HG03565 (cell line): ENCODE measurements at regions not wholly inside any gene's neighbourhood (a gene's known extent, or its start where the extent isn't known, plus 50 kb on each side); places are given as distances from the start of the nearest gene placed in this dataset.
"Not testable (repeated sequence)": the region's sequence is repeated elsewhere in the genome, so short reads cannot be mapped to it uniquely, and the experiment has no call there.

ENCODE experiments used
- ATAC-seq: cut with Tn5 transposase; IDR thresholded peaks from one replicate; pipeline ENCODE4 v1.9.1; 2021; ENCODE audit warnings: mild to moderate bottlenecking, moderate library complexity; ENCODE audit not compliant: unreplicated experiment

DNA sequence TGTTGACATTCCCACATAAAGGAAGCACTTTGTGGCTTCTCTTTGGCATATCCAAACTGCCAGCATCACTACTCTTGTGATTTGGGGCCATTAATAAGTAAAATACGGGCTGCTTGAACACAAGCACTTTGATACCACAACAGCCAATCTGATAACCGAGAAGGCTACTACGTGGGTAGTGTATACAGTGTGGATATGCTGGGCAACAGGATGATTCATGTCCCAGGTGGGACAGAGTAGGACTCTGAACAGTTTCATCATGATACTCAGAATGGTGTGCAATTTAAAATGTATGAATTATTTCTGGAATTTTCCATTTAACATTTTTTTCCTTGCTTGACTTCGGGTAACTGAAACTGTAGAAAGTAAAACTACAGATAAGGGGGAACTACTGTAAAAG is 225.0 kb upstream of the DDHD1 start:
- ATAC-seq = no peak

DNA sequence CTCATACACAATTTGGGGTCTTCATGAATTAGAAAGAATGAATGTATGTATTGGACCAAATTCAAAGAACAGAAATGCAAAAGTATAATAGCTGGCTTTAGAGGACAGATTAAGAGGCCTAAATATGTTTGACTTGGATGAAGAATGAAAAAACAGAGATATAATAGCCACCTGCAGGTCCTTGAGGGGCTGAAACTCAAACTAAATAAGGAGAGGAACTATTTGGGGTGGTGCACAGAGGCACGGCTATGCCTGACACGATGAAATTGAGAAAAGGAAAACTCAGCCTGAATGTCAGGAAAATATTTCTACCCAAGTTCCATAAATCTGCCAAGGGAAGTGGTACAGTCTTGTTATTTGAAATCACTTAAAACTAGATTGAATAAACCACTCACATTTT is 222.9 kb upstream of the DDHD1 start:
- ATAC-seq = no peak

DNA sequence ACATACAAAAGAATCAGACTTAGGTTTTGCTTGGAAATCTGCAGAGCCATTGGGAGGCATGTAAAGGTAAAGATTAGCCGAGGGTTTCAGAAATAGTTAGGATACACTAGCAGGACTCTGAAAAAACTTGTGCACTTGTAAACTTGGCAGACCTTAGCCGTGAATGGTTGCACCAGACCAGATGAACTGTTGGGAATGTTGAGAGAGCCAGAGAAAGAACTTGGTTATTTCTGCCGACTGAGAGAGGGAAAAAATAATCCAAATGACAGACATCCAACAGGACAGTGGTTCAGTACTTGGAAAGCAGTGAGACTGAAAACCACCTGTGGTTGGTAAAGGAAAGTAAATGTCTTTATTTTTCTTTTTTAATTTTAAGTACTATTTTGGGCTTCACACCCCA is 222.5 kb upstream of the DDHD1 start:
- no peak for ATAC-seq

DNA sequence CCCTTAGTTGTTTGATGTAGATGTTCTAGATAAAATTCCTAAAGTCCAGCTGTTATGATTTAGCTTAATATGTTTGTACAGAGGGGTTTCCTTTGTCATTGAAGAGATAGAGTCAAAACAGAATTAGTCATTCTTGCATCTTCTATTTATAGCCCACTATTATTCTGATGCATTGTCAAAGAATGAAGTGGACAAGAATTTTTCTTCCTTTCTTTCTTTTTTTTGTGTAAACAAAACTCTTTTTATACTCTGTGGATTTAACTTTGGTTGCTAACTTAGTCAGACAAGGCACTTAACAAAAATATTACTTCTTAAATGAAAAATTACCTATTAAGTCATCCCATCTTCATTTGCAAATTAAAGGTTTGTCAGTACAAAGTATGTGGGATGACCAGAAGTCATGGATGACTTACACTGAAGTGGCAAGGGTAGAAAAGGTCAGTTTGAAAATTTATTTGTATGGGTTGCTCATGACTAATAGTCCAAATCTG is 215.6 kb upstream of the DDHD1 start:
- no peak for ATAC-seq

DNA sequence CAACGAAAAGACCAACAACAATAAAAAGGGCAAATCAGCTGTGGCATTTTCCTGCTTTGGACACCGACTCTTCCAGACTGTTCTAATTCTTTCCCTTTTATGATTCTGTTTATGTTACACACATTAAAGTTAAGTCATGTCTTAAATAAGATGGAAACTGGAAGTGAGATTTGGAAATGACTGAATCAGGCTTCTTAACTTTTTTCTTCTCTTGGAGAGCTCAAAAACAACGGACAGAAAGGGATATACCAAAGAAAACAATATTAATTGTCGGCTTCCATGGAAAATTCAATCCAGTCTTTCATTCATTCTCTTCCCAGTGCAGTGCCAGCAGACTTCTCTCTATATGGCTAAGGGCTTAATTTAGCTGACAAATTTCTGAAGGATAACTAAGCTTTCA is 214.9 kb upstream of the DDHD1 start:
- ATAC-seq = no peak

DNA sequence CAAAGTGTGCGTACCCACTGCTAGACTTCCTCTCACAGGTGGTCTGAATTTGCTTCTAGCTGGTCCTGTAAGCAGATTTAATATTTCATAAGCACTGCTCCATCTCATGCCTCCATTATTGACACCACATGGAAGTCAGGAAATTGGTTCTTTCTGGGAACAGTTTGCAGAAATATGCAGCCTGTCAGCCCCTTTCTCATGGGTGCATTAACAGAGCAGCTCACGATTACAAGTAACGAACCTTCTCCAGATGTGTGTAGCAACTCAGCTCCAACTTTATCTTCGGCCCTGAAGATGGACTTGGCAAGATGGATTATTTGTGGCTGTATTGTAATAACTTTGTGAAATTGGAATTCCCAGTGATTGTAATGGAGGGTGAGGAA is 214.5 kb upstream of the DDHD1 start:
- ATAC-seq = no peak

DNA sequence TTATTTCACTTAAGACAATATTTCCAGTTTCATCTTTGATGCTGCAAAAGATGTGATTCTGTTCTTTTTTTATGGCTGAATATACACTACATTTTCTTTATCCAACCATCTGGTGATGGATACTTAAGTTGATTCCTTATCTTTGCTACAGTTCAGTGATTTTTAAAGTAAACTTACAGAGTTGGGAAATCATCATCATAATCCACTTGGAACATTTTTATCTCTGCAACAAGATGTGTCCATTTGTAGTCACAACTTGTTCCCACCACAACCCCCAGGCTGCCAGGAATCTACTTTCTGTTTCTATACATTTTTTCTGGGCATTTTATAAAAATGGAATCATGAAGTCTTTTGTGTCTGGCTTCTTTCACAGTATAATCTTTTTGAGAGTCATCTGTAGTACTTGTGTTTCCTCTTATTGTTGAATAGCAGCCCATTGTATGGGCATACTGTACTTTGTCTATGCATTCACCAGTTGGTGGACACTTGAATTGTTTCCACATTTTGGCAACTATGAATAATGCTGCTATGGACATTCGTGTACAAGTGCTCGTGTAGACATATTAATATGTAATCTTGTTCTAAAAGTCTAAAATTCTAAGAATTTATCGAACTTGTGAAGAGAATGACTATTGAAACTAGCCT is 212.5 kb upstream of the DDHD1 start:
- ATAC-seq = no peak

DNA sequence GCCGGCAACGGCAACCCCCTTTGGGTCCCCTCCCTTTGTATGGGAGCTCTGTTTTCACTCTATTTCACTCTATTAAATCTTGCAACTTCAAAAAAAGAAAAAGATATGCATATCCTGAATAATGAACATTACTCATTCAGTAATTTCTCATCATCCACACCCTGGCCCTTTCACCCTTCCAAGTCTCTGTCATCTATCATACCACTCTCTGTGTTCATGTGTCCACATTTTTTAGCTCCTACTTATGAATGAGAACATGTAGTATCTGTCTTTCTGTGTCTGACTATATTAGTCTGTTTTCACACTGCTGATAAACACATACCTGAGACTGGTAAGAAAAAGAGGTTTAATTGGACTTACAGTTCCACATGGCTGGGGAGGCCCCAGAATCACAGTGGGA is 209.8 kb upstream of the DDHD1 start:
- ATAC-seq = not testable (repeated sequence)

DNA sequence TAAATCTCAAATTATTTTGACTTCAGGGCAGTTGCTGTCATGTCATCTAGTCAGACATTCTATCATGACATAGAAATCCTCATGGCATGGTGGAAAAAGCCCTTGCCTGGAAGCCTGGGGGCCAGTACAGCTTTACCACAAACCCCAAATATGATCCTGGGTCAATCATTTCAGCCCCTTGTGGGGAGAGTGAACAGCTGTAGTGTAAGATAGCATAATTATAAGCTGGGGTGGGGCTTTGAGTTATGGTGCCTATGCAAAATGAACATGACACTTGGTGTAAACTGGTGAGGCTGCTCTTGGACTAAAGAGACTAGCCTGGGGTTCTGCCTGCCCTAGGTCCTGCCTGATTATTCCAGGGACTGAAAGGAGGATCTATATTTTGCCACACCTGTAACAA is 207.7 kb upstream of the DDHD1 start:
- ATAC-seq = no peak

DNA sequence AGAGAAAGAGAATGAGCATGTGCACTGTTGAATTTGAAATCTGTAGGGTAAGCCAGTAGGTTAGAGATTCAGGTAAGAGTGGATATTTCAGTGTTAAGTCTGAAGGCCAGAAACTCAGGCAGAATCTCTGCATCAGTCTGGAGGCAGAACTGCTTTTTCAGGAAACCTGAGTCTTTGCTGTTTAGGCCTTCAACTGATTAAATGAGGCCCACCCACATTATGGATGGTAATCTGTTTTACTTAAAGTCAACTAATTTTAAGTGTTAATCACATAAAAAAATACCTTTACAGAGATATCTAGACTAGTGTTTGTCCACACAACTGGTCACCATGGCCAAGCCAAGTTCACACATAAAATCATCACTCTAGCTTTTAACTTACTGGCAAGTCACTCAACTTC is 205.0 kb upstream of the DDHD1 start:
- ATAC-seq = no peak

DNA sequence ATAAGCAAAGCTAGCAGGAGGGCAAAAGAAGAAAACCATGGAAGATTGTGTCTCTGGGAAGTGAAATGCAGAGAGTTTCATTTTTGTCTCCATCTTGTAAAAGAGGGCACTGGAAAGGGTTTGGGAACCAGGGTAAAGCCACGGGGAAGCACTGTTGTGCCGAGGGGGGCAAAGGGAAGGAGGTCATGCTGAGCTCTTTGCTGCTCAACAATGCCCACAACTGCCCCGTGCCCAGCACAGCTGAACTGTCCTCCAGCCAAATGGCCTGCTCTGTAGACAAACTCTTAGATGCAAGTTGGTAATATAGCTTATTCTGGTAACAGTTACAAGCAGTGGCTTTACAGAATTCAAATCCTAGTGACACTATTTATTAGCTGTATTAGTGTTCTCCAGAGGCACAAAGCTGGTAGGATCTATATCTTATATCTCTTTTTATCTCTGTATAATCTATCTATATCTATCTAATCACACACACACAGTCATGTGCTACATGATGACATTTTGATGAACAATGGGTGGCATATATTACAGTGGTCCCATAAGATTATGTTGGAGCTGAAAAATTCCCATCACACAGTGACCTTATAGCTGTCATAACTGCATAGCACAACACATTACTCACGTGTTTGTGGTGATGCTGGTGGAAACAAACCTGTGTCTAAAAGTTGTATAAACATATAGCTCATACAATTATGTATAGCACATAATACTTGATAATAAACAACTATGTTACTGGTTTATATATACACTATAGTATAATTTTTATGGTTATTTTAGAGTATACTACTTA is 203.4 kb upstream of the DDHD1 start:
- no peak for ATAC-seq

DNA sequence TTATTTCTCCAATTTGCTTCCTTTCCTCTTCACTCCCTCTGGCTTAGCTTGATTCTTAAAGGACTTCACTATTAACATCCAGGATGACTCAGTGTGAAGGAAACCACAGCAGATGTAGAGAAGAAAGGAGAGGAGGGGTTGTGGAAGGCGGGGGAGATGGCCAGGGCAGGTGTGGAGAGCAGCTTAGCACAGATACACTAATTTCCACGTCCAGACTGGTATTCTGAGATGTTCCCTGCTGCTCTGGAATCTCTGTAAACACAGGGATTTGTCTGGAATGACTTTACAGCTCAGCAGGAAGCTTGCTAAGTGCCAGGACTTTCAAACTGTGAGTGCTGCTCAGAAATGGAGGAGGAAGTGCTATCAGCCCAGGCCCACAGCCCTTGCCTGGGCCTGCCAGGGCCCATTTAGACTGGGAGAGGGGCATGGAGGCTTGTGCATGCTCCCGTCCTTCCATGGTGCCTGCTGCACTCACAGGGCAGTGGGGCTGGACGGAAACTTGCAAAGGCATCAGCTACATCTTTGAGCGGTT is 202.5 kb upstream of the DDHD1 start:
- no peak for ATAC-seq

DNA sequence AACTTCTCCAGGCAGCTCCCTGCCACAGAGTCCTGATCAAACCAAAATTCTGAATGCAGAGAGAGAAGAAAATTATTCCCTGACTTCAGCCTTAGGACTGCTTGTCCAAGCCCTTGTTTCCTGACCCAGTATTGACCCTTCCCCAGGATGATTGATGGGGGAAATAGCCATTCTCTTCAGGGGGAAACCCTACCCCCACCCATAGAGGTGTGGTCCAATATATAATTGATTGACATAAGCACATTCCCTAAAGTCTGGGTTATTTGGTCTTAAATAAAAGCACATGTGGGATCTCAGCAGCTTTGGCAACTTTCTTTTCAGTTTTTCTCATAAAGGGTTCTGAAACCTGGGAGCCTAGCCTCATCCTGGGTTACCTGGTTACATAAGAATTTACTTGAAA is 201.2 kb upstream of the DDHD1 start:
- ATAC-seq = no peak

DNA sequence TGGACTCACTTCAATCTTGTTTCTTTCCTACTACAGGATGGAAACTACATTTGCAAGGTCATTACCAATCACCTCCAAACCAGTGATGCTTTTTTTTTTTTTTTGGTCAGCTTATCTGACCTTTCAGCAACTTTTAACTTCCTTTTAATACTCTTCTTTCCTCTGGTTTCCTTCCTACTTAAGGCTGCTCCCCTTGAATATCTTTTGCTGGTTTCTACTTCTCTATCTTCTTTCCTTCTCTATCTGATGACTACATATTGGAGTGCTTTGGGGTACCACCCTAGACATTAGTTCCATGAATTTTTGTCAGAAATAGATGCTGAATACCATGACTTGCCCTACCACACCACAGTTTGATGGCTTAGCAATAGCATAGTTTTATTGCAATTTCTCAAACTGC is 197.7 kb upstream of the DDHD1 start:
- ATAC-seq = no peak

DNA sequence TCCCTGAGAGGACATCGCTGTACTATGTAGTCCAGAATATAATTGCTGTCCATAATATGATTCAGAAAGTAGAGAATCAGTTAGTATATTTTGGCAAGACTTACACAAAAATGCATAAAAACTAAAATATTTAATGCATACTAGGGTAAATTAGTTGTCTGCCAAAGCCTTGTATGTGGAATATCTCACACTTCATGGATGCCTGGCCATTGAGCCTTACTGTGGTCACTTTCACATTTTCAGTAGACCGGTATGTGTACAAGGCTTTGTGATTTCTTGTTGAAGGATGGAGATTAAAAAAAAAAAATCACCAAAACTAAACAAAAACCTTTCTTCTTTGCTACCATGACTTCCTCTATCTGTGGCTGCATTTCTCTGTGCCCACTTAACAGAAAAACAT is 197.3 kb upstream of the DDHD1 start:
- ATAC-seq = no peak

DNA sequence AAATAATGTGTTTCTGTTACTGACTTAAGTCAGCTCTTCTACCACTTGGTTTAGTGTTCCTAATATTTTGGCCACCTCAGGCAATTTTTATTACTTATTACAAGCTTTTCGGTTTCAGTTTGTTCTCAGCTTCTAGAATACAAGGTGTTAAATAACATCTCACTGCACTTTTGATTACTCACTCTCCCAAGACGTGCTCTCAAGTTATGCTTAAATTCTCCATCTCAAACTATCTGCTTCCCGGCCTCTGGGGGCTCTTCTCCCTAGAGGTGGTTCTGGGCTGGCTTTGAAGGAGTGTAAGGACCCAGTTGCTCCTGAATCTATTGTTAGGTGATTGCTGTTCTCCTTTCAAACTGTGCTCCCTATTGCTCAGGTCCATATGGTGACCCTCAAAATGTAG is 193.9 kb upstream of the DDHD1 start:
- no peak for ATAC-seq

DNA sequence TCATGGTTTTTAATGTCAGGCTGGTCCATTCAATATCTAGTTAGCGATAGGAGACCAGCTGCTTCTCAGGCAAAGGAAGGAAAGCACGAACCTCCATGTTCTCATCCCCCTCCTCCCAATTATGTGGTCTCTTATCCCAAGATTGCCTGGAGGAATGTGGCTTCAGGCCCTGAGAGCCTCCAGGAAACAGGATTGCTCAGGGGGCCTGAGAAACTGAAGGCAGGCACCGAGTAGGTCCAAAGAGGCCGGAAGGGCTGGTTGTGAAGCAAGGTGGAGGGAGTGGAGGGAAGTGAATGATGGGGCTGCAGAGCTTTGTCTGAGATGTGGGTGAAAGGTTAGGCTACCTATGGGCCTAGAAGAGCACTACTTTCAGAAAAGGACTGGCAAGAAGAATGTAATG is 188.2 kb upstream of the DDHD1 start:
- ATAC-seq = no peak

DNA sequence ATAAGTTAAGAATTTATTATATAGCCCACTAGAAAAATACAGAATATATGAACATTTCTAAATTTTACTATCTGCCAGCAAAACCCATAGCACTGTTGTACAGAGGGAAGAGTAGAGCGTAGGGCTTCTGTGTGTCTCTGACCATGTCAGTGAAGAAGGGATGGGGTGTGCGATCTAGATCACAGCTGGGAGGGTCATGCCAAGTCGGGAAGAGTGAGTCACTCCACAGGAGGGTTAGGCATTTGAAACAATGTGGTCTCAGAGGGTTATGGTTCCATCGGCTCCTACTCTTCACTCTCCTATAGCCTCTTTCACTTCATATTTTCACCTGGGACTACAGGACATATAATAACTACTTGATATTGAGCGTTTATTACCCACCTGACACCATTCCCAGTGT is 185.1 kb upstream of the DDHD1 start:
- ATAC-seq = no peak

DNA sequence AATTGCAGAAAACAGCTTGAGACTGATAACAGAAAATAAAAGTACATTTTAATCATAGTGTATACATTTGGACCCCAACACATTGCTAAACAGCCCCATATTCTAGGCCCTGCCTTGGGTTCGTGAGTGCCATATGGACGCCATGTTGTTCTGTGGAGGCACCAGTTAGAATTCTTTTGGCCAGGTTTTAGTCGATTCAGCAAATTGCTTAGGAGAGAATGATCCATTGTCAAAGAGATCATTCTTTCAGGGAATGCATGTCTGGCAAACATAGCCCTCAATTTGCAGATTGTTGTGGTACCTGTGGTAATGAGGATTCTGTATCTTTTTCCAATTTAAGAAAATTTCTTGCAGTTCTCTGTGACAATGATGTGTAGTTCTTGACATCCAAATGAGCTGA is 183.6 kb upstream of the DDHD1 start:
- no peak for ATAC-seq

DNA sequence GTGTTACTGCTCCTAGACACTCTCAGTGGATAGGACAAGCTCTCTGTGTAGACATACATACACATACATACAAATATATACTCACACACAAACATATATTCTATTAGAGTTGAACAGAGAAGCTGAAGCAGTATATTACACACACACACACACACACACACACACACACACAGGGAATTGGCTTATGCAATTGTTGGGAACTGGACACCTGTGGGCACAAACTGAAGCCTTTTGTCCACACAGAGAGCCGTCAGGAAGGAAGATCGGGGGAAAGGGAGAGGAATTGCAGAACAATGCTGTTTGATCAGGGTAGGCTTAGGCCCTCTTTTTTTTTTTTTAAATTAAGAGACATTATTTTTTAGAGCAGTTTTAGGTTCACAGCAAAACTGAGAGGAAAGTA is 180.7 kb upstream of the DDHD1 start:
- ATAC-seq = no peak

DNA sequence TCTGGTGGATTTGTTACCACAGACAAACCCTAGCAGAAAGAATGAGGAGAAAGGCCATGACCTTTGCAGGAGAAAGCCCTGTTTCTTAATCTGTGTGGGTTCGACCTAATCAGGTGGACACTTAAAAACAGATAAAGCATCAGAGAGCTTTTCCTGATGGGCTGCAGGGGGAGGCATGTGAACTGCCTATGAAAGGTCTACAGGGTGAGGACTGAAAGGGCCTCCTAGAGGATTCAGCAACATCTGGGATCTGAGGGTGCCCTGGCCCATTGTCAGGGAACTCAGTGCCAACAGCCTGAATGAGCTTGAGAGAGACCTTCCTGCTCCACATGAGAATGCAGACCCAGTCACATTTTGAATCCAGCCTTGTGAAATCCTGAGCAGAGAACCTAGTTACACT is 178.8 kb upstream of the DDHD1 start:
- no peak for ATAC-seq

DNA sequence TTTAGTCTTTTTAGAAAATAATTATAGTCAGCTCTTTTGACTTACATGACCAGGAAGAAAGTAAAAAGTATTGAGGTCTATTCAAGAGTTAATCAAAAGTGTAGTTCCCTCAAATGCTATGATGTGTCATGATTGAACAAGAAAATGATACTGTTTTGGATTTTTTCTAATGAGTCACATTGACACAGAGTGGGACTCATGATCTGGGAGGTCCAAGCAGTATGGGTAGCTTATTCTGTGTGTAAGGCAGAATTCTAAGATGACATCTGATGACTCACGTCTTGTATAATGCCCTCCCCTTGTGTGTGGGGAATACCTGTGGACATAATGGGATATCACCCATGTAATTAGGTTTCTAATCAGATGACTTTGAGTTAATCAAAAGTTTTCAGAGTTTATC is 178.1 kb upstream of the DDHD1 start:
- no peak for ATAC-seq
